COLO668 (cell line): ENCODE measurements at regions not wholly inside any gene's neighbourhood (a gene's known extent, or its start where the extent isn't known, plus 50 kb on each side); places are given as distances from the start of the nearest gene placed in this dataset.

Source experiments
- DNase-seq: peaks from one replicate; lab custom pipeline; 2025; ENCODE audit not compliant: unreplicated experiment; lab: John Stamatoyannopoulos, UW

DNA sequence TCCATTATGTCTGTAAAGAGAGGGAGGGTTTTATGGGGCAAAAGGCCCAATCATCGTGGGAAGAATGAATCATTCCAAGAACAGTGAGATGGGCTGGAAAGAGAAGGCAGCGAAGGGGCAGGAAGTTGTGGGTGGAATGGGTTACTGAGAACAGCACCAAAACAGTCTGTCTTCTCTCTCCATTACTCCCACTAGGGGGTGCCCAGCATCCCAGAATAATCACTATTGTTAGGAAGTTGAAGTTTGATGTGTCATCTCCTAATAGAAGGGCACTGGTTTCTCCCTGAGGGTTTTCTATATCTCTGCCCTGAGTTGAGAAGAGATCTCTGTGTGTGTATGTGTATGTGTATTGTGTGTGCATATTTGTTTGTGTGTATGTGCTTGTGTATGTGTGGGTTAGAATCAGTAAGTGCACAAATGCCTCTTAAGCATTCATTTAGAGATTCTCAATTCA lies 76.6 kb upstream of the MAP4K3 start:
- peak; percentile 35 for DNase-seq

DNA sequence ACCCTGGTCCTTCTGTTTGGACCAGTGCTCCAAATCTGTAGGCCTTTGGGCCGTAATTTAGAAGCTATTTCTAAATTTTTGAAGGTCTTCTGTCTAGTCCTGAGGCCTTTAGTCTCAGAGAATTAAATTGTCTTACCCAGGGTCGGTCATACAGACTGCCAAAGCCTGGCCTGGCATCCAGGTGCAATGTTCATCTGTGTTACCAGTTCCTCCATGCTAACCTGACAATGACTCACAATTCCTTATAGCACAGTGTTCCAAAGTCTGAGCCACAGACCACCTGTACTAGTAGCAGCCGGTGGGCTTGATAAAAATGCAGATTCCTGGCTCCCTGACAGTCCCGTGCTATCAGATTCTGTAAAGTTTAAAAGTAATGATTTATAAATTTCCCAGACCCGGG lies 77.7 kb upstream of the MAP4K3 start:
- DNase-seq, result no peak

DNA sequence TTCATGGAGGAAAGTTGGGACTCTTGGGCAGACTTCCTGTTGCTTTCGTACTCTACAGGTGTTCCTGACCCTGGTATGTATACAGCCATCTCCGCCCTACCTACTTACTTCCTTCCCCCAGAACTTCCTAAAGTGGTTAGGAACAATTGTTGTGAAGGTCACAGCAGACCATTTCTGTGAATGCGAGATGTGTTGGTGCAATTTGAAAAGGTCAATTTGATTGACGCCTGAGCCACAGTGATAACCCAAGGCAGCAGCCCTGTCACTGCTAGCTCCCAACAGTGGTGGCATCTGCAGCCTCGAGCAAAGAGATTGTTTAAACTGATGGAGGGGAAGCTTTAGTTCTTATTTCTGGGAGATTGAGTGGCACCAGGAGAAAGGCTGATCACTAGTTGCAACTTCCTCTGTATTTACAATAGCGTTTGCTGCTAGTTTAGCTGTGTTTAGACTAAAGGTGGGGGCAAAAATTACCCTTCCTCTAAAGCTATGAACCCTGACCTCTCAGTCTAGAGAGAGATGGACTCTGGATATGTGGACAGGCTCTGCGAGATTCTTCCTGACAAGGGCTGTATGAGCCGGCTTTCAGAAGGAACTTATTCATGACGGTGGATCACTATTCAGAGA lies 78.3 kb upstream of the MAP4K3 start:
- no peak for DNase-seq

DNA sequence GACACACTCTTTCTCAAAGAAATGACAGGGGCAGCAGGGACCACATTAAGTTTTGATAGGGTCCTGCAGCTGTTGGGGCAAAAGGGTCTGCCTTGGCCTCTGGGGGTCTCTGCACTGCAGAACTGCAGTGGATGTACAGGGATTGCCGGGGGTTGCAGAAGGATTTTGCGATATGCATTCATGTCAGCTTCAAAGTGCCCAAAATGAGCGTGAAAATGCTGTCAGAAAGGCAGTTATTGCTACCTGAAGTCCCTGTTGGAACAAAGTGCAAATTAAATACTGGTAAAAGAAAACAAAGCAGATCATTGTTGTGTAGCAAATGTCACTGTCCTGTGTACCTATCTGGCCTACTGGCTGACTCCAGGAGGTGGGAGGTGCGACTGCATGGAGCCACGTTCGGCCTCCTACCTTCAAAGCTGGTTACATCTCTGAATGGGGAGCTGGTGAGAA lies 78.8 kb upstream of the MAP4K3 start:
- DNase-seq, result no peak

DNA sequence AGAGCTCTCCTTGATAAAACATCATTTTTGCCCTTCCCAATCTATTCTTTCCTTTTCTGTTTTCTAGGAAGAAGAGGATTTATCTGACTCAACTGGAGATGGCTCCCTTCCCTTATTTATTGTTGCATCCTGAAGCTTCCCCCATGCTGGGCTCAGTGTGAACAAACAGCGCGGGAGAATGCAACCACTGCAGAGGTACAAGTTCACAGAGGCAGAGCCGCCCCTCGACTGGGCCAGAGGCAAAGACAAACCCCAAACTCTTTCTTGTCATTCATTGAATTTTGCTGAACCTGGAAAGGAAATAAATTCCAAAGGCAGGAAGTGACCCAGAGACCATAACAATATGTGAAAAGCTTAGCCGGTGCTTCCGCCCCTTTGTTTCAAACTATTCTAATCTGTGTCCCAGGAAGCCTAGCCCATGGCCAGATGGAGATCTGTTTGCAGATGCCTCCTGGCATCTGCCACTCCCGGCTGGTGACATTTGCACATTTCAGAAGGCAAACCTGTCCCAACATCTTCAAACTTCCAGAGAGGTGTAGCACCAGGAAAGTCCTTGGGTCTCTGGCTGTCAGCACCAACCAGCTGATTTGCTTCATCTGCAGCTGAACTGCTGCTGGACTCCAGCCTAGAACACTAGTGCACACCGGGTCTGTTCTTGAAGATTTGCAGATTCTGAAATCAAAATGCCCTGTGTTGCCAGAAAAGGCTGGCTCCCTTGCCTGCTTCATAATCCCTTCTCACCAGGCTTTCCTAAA lies 79.4 kb upstream of the MAP4K3 start:
- DNase-seq, result no peak

DNA sequence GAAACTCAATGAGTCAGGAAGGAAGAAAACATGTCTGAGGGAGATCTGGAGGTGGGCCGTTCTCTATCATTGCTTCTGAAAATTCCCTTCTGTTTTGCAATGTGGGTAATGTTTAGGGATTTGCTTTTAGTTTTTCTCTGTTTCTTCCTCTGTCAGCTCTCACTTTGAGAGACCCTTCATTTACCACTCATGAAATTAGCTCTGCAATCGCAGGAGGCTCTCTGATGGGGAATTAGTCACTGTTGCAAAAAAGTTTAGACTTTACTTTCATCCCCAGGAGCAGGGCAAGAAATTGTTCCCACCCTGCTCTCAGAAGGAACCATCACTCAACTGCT lies 80.0 kb upstream of the MAP4K3 start:
- no peak for DNase-seq

DNA sequence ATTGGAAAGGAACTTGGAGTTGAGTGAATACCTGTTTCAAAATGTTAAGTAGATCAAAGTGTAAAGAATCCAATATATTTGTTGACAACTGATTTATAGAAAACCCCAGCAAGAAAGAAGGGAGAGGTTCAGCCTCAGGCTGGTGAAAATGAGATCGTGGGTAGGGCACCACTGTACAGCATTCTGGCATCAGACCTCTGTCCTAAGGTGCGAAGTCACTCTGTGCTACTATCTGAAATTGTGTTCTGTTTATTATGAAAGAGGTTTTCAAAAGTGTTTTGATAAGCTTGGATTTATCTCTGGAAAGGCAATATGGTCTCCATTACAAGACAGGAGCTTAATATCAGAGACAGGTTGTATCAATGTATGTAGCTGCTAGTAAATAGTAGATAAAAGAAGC lies 80.5 kb upstream of the MAP4K3 start:
- DNase-seq, result no peak

DNA sequence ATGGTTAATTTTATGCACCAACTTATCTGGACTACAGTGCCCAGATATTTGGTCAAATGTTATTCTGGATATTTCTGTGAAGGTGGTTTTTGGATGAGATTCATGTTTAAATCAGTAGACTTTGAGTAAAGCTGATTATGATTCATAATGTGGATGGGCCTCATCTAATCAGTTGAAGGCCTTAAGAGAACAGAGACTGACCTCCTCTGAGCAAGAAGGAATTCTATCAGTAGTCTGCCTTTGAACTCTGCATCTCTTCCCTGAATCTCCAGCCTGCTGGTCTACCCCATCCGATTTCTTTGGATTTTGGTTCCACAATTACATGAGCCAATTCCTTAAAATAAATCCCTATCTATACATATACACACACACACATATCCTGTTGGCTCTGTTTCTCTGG lies 82.8 kb upstream of the MAP4K3 start:
- no peak for DNase-seq

DNA sequence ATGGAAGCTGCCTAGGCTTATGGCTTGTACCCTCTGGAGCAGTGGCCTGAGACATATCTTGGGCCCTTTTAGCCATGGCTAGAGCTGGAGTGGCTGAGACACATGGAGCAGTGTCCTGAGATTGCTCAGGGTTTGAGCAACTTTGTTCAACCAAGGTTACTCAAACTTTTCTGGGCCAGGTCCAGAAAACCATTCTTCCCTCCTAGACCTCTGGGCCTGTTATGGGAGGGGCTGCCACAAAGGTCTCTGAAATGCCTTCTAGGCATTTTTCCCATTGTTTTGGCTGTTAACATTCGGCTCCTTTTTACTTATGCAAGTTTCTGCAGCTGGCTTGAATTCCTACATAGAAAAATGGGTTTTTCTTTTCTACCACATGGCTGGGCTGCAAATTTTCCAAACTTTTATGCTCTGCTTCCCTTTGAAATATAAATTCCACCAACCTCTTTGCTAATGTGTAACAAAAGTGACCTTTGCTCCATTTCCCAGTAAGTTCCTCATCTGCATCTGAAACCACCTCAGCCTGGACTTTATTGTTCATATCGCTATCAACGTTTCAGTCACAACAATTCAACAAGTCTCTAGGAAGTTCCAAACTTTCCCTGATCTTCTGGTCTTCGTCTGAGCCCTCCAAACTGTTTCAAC lies 84.9 kb upstream of the MAP4K3 start:
- DNase-seq, result no peak

DNA sequence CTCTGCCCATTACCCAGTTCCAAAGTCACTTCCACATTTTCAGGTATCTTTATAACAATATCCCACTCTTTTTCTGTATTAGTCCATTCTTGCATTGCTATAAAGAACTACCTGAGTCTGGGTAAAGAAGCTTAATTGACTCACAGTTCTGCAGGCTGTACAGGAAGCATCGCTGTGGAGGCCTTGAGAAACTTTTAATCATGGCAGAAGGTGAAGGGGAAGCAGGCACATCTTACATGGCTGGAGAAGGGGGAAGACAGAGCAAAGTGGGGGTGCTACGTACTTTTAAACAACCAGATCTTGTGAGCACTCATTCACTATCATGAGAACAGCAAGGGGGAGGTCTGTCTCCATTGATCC lies 85.4 kb upstream of the MAP4K3 start:
- DNase-seq, result no peak

DNA sequence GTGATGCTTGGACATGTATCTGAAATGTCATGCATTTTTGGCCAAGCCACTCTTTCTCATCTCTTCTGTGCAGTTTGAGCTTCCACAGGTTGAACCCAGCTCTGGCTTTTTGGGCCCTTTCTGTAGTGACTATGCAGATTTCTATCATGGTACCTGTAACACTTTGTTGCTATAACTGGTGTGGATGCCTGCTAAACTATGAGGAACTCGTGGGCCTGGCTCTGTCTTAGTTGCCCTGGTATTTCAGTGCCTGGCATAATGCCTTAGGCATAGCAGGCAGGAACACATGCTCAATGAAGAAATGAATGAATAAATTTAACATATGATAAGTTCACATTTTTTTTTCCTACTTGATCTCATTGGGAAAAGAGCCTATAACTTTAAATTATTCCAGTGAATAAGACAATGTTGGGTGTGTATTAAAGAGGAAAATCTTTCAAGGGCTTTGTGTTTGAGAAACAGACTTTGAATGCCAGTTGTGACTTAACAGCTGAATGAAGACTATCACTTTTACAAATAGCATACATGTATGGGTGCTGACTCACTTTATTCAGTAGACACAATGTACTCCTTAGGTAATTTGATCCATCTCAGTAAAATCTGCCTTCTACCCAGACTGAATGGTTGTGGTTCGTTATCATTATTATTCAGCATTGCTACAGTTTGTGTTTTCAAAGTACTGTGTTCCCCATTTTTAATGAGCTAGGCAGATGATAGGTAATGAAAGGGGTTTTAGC lies 86.4 kb upstream of the MAP4K3 start:
- DNase-seq, result no peak

DNA sequence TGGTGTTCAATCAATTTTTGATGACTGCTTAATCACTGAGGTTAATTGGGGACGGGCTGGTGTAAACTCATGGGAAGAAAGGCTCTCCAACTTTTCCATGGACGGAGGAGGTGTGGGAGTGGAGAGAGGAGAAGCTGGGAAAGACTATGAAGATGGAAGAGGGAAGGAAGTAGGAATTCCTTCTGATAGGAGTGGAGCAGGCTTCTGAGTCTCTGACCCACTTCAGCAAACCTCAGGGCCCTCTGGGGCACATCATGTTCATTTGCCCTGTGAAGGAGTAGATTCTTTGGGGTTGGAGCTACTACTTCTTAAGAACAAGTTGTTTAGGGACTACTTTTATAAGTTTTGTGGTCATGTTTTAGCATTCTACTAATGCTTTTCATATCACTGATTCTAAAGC lies 87.0 kb upstream of the MAP4K3 start:
- no peak for DNase-seq

DNA sequence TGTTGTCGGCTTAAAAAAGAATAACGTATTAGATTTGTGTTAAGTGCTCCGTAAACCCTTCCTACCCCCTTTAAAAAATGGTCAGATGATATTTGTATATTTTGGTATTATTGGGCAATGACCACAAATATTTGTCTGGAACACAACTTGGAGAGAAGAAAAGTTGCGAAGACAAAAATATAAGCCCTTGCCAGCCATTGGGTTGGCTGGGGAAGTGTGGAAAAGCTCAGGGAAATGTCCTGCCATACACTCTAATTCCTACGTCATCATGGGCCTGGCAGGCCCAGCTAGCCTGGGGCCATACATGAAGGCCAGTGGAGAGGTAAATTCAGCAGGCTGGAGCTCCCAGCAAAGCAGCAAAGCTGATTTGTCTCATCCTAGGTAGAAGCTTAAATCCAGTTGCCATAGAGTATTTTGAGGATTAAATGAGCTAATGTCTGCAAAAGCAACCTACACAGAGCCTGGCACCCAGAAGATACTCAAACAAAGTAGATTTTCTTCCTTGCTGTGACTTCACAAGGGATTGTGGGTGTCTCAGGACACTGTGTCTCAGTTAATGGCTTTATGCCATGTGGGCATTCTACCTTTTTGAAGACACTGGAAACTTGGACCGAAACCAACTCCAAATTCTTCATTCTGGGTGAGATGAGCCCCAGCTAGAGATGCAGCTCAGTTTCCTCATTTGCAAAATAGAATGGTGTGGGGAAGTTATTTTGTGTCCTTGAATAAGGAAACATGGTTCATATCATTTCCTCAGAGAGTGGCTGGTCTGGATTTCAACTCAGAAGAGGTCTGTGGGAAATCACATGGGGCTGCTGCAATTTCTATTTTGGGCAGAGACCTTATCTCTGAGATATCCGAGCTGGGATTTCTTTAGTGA lies 87.9 kb upstream of the MAP4K3 start:
- DNase-seq, result no peak

DNA sequence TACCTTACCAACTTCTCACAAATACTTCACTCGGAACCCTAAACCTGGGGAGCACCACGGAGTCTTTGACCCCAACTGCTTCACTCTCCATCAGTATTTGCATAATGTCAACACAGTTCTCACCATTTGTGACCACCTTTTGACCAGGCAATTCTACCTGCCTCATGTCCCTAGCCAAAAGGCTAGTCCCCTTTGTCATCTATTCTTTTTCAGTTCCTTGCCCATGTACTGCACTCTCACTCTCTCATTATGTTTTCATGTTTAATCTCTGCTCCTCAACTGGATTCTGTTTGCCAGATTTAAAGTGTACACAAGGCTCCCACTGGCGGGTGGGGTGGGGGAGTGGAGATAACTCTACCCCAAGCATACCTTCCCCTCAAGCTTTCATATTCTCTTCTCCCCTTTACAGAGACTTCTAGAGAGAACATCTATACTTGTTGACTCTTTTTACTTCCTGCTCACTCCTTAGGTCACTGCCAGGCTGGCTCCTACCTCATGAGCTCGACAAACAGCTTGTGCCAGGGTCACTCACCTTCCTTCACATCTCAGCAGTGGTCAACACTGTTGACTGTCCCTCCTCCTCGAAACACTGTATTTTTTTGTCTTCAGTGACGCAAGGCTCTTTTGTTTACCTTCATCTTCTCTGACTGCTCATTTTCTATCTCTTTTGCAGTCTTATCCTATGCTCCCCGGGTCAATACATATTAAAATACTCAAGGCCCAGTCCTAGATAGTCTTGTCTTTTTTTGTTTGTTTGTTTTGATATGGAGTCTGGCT lies 88.7 kb upstream of the MAP4K3 start:
- DNase-seq, result no peak

DNA sequence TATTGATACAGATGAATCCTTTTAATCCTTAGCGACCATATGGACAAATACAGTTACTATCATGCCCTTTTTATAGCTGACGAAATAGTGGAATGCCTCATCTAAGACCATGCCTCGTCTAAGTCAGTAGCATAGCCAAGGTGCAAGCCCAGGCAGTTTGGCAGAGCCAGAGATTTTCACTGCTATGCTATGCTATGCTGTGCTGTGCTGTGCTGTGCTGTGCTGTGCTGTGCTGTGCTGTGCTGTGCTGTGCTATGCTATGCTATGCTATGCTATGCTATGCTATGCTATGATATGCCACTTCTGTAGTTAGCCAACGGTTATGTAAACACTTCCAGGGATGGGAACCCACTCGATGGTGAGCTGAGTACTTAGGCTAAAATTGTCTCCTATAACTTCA lies 91.6 kb upstream of the MAP4K3 start:
- DNase-seq, result no peak

DNA sequence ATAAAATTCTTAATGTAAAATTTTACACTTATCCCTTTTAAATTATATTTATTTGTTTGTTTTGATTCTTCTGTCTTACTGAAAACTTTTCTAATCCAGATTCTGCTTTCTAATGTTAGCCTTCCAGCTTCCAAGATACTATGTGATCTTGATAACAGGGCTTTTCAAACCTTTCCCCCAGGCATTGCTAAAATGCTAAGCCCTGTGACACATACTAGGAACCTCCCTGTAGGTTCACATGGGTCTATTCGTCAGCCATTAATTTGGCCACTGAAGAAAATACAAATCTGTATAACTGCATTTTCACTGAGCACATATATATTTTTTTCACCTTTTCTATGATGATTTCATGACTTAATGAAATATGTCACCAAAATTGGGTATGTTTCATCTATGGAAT lies 92.8 kb upstream of the MAP4K3 start:
- DNase-seq, result no peak

DNA sequence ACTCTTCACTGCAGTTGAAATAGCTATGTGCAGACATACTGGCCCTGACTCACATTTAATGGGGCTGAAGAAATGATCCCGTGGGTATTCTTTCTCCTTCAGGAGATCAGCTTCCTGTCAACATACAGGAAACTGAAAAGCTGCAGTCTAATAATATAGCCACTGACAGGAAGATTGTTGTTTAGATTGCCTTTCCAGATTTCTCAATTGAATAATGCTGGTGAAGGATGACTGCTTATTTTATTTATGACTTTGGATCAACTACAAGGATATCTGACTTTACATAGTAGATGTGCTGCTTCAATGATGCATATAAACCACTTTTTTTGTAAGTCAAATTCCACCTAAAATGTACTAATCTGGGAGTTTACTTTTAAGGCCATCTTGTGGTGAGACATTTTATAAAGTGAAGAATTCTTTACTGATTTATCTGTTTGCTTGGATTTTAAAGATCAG lies 93.4 kb upstream of the MAP4K3 start:
- no peak for DNase-seq

DNA sequence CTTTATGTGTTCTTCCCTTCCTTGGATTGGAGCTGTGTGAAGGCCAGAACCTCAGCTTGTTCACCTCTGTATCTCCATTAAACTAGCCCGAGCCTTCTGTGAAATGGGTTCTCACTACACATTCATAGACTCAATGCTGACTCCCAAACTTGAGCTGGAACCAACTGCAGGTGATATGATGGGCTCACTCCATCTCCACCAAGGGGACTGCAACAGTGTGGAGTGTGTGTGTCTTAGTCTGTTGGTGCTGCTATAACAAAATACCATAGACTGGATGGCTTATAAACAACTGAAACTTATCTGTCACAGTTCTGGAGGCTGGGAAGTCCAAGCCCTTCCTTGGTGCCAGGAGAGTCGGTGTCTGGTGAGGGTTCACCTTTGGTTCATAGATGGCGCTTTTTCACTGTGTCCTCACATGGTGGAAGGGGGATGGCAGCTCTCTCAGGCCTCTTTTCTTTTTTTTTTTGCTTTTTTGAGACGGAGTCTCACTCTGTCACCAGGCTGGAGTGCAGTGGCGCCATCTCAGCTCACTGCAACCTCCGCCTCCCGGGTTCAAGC lies 94.2 kb upstream of the MAP4K3 start:
- DNase-seq, result no peak

DNA sequence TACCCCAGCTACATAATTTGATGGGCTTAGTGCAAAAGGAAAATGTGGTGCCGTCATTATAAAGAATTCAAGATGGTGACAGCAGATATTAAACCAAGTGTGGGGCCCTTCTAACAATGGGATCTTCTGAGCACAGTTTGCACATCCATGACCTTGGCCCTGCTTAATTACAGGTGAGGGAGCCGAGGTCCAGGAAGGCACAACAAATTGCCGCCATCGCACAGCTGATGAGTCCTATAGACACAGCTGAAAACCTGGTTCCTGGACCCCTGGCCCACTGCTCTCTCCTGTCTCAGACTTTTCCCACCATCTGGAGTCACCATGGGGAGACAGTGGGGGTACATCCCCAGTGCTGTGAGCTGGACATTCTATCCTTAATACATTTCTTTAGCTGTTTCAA lies 95.8 kb upstream of the MAP4K3 start:
- no peak for DNase-seq
